ENCODE measurements at regions not wholly inside any gene's neighbourhood (a gene's known extent, or its start where the extent isn't known, plus 50 kb on each side); places are given as distances from the start of the nearest gene placed in this dataset.

- TF ChIP-seq CTCF (IDR thresholded peaks at IDR 0.05) (no peak), POLR2A (IDR thresholded peaks at IDR 0.05) (no peak)
Measured at GRCh38 chr5:135648116-135648515, 69.3 kb upstream of the CXCL14 start.
